Kidney (tissue), 13 donors: ENCODE measurements at regions not wholly inside any gene's neighbourhood (a gene's known extent, or its start where the extent isn't known, plus 50 kb on each side); places are given as distances from the start of the nearest gene placed in this dataset.

Experiments used
- DNase-seq, 5 donors: peaks; one replicate each; pipeline ENCODE4 v3.0.0-alpha.2; 2013 to 2020
- FAIRE-seq: peaks from 2 replicates; lab custom pipeline; 2012; peaks lifted over from hg19 to GRCh38; lab: Jason Lieb, UNC
- H3K27ac ChIP-seq, 2 donors: one replicate each; pipeline ENCODE4 v1.7.0; 2013; ENCODE audit warnings: low read depth in 2 of 2, low read length in 2 of 2, inconsistent platforms in 1 of 2
- H3K27me3 ChIP-seq: one replicate; pipeline ENCODE4 v1.7.1; 2013; ENCODE audit warnings: low read length, inconsistent platforms; ENCODE audit not compliant: control insufficient read depth, insufficient read depth
- H3K36me3 ChIP-seq, 3 donors: one replicate each; pipeline versions ENCODE4 v1.7.0 to v1.7.1; 2013; ENCODE audit warnings: low read length in 3 of 3, control low read depth in 1 of 3, inconsistent platforms in 1 of 3; ENCODE audit not compliant: insufficient read depth in 3 of 3, control insufficient read depth in 2 of 3
- H3K4me1 ChIP-seq, 3 donors: one replicate each; pipeline versions ENCODE4 v1.7.0 to v1.7.1; 2013; ENCODE audit warnings: low read length in 3 of 3, inconsistent platforms in 1 of 3, low read depth in 1 of 3; ENCODE audit not compliant: control insufficient read depth in 2 of 3, insufficient read depth in 2 of 3
- H3K4me3 ChIP-seq, 3 donors: one replicate each; pipeline versions ENCODE4 v1.7.0 to v1.8.1; 2013; ENCODE audit warnings: low read length in 3 of 3, control low read depth in 1 of 3, inconsistent platforms in 1 of 3
- H3K9ac ChIP-seq, 3 donors: one replicate each; pipeline versions ENCODE4 v1.7.0 to v1.7.1; 2013; ENCODE audit warnings: low read length in 3 of 3, control low read depth in 1 of 3, inconsistent platforms in 1 of 3
- H3K9me3 ChIP-seq, 3 donors: one replicate each; pipeline versions ENCODE4 v1.7.0 to v1.7.1; 2013; ENCODE audit warnings: low read length in 3 of 3, control low read depth in 1 of 3, inconsistent platforms in 1 of 3; ENCODE audit not compliant: control insufficient read depth in 2 of 3, insufficient read depth in 1 of 3
- CTCF ChIP-seq: IDR thresholded peaks from 3 replicates; pipeline ENCODE4 v1.5.1; 2012; ENCODE audit warnings: mild to moderate bottlenecking, moderate library complexity, borderline replicate concordance; ENCODE audit not compliant: insufficient read depth; ENCODE audit errors: extremely low read depth
- intact Hi-C: fragments of 100-400 bp; cut with DNase I; formaldehyde crosslinking; loops from one replicate; pipeline ENCODE4 v1.11.1; 2022
- donor health status: control.
- donor health status: control.
- donor health status: control.
- donor health status: control.
- donor health status: control.
- donor health status: DM: yes; HTN: yes; CAD: no.
- donor health status: Normal renal cell carcinoma (clear cell type).

DNA sequence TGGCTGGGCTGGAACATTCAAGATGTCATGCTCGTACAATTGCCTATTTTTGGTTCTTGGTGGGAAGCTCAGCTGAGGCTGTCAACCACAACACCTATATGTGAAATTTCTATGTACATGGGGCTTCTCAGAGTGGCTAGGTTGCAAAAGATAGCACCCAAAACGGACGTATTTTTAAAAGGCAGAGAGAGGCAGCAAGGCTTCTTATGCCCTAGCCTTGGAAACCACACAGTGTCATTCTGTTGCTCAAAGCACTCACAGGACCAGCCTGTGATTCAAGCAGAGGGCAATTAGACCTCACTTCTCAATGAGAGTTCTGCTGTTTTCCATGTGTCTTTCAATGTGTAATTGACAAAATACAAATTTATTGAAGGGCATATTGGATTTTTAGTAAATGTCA, 134.0 kb downstream of the GXYLT1 start:
- no peak overlapping the region for H3K27ac ChIP-seq
- no peaks in the 10 kb centered on the region for H3K36me3 ChIP-seq
- no peaks in the 10 kb centered on the region for H3K4me1 ChIP-seq
- no peak overlapping the region for H3K9ac ChIP-seq
- no peak for DNase-seq
- H3K9me3 ChIP-seq, result no peaks in the 10 kb centered on the region
- H3K27me3 ChIP-seq, result no peaks in the 10 kb centered on the region
- H3K4me3 ChIP-seq, result no peak overlapping the region
- no peak for TF ChIP-seq CTCF
- intact Hi-C loops, result no loop called here
- no peak for FAIRE-seq

GRCh38 chr12:42010257-42010656, 134.4 kb downstream of the GXYLT1 start:
- Histone ChIP-seq H3K27ac (no peak overlapping the region), H3K4me3 (no peak overlapping the region), H3K36me3 (no peaks in the 10 kb centered on the region), H3K4me1 (no peaks in the 10 kb centered on the region), H3K9me3 (no peaks in the 10 kb centered on the region), H3K9ac (no peak overlapping the region), H3K27me3 (no peaks in the 10 kb centered on the region)
- intact Hi-C loops, result no loop called here
- DNase-seq, result no peak
- TF ChIP-seq CTCF, result no peak
- FAIRE-seq, result no peak

DNA sequence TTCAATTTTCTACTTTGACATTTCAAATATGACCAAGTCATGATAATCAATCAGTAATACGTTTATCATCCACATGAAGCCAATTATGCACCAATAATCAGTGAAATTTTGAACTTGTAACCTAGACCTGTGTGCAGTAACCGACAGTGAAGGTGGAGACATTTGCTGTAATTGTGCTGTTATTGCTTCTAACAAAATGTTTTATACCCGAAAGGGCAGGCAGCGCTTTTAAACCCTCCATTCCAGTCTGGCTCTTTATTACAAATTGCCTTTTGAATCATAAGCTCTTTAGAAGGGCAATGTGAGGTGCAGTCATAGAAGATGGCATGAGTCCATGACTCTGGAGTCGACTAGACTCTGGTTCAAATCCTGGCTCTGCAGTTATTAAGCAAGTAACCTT, 135.7 kb downstream of the GXYLT1 start:
- Histone ChIP-seq H3K4me3 (no peak overlapping the region), H3K27ac (no peak overlapping the region), H3K27me3 (no peaks in the 10 kb centered on the region), H3K9ac (no peak overlapping the region), H3K36me3 (no peaks in the 10 kb centered on the region), H3K4me1 (no peaks in the 10 kb centered on the region), H3K9me3 (no peaks in the 10 kb centered on the region)
- FAIRE-seq, result no peak
- intact Hi-C loops, result no loop called here
- DNase-seq, result no peak
- no peak for TF ChIP-seq CTCF

- Histone ChIP-seq H3K27me3 (no peaks in the 10 kb centered on the region), H3K4me3 (no peak overlapping the region), H3K27ac (no peak overlapping the region), H3K36me3 (no peaks in the 10 kb centered on the region), H3K4me1 (no peaks in the 10 kb centered on the region), H3K9ac (no peak overlapping the region), H3K9me3 (no peaks in the 10 kb centered on the region)
- FAIRE-seq (no peak), DNase-seq (no peak)
- TF ChIP-seq CTCF, result no peak
- intact Hi-C loops, result no loop called here
Observed at GRCh38 chr12:42003031-42003430, 141.6 kb downstream of the GXYLT1 start.
